ENCODE measurements at regions not wholly inside any gene's neighbourhood (a gene's known extent, or its start where the extent isn't known, plus 50 kb on each side); places are given as distances from the start of the nearest gene placed in this dataset.
"Not testable (repeated sequence)": the region's sequence is repeated elsewhere in the genome, so short reads cannot be mapped to it uniquely, and the experiment has no call there.

DNA sequence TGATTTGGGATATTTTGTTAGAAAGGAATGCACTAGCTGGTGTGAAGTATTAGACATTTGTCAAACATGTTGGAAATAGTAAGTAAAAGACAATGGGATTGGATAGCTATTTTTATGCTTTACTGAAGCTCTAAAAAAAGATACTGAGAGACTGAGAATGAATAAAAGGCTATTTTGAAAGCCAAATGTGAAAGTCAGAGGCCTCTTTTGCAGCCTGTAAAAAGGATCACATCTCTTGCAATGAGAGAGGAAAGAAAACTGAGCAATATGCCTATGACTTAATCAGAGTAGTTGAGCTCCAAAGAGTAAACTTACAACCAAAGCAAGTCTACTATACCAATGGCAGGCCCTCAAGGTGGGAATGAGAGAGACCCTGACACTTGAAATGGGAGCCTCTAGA is 212.6 kb upstream of the LCORL start:
- no peak for DNase-seq (ENCODE audit: low read depth in 2 of 2, low spot score in 1 of 2)

GRCh38 chr4:18231726-18232125 is 210.2 kb upstream of the LCORL start:
- no peak for DNase-seq (ENCODE audit: low read depth in 2 of 2, low spot score in 1 of 2)

DNA sequence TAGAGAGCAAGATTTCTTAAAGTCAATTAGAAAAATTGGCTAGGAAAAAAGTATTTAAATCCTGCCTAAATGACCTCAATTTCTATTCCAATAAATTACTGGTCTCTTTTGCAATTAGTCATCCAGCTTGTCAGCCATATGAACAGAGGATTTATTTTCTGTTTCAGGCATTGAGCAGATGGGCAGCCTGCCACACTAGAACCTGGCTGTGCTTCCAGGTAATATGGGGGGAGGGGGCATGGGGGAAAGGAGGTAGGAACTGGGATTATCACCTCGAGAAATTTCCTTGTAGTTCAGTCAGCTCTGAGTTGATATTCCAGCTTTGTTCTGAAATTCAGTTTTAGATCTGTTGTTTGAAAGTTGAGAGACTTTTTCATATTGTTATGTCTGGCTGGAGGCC is 206.3 kb upstream of the LCORL start:
- DNase-seq (ENCODE audit: low read depth in 2 of 2, low spot score in 1 of 2): no peak

DNA sequence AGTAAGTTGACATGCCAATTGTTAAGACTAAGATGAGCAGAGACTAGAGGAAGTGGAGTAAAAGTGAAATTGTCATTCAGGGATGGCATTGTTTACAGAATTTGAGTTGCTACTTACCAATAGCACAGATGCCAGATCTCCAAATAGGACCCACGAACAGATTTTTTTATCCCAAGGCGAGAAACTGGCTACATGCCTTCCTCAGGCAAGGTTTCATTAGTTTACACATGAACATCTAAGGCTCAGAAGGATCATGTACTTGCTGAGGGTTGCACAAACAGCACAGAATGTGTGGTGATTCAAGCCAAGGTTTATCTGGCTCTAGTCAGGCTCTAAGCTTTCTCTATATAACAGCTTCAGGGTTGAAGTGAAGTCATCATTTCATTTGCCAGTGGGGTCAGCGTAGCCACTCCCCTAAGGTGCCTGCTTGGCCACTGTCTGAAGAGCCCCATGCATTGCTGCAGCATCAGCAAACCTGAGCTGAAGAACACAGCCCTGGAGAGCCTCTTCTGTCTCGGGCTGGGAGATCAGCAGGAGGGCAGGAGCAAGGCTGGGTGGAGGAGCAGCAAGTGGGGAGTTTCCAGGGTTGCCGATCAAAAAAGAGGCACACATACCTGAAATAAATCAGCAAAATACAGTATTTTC is 193.0 kb upstream of the LCORL start:
- no peak for DNase-seq (ENCODE audit: low read depth in 2 of 2, low spot score in 1 of 2)

DNA sequence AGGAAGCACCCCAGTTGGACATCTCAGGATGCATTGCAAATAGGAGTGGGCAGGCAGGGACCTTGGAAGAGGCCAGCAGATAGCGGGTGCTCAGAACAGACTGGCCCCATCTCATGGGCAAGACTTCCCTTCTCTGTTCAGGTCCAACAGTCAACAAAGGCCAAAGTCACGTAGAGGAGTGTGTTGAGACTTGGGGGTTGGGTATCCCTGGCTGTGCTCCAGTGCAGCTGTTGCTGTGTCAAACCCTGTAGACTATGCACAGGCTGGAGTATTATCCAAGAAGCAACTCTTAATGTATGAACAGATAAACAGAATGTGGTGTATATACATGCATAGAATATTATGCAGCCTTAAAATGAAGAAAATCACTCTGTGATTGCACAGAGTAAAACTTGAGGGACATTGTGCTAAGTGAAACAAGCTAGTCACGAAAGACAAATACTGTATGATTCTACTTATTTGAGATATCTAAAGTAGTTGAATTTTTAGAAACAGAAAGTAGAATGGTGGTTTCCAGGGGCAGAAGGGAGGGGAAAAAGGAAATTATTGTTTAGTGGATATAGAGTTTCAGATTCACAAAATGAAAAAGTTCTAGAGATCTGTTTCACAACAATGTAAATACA is 192.1 kb upstream of the LCORL start:
- DNase-seq (ENCODE audit: low read depth in 2 of 2, low spot score in 1 of 2): no peak

GRCh38 chr4:18209448-18209847 is 187.9 kb upstream of the LCORL start:
- DNase-seq (ENCODE audit: low read depth in 2 of 2, low spot score in 1 of 2): no peak

DNA sequence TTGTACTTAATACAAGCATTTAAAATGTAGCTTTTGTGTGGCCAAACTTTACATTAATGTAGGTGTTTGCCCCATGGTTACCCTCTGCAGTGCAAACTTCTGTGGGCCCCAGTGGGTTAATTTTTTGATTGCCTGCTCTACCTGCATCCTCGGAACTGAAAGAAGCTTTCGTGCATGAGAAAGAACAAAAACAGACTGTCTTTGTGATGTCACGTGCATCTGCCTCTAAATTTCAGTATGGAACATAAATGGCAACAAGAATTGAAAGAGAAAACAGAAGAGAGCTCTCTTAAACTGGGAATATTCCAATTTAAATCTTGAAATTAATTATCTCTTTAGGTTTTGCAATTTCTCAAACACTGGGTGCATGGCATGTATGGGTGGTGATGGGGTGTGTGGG is 182.4 kb upstream of the LCORL start:
- no peak for DNase-seq (ENCODE audit: low read depth in 2 of 2, low spot score in 1 of 2)

GRCh38 chr4:18202486-18202885 is 180.9 kb upstream of the LCORL start:
- DNase-seq (ENCODE audit: low read depth in 2 of 2, low spot score in 1 of 2): no peak

- no peak for DNase-seq (ENCODE audit: low read depth in 2 of 2, low spot score in 1 of 2)
Measured at GRCh38 chr4:18201885-18202284, 180.3 kb upstream of the LCORL start.

DNA sequence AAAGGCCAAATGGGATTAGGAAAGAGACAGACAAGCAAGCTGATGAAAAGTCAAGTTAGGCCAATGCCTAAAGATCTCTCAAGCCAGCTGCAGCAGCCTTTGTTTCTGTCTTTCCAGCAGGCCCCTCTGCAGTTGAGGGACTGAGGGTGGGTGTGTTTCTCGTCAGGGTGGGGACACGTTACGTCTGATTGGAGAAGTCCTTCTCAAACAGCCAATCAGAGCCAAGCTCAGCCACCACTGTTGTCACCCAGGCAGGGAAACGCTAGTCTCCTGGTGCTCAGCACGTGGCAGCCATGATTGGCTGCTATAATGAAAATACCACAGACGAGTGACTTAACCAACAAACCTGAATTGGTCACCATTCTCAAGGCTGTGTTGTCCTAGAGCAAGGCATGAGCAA is 177.1 kb upstream of the LCORL start:
- no peak for DNase-seq (ENCODE audit: low read depth in 2 of 2, low spot score in 1 of 2)

GRCh38 chr4:18197467-18197866 is 175.9 kb upstream of the LCORL start:
- no peak for DNase-seq (ENCODE audit: low read depth in 2 of 2, low spot score in 1 of 2)

DNA sequence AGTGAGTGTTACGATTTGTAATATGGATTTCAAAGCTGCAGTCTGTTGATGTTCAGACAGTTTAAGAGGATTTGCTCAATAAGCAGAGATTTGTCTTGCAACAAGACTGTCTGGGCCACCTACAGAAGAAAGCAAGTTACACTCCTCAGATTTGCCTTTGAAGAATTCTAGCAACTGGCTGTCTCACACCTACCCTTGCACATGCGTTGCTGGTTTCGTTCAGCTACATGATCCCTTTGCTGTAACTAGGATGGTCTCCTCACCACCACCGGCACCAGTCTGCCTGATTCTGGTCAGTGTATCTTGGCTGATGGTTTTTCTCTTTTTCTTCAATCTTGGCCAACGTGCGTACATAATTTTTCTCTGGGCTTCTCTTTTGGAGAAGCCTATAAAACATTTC is 172.7 kb upstream of the LCORL start:
- no peak for DNase-seq (ENCODE audit: low read depth in 2 of 2, low spot score in 1 of 2)

DNA sequence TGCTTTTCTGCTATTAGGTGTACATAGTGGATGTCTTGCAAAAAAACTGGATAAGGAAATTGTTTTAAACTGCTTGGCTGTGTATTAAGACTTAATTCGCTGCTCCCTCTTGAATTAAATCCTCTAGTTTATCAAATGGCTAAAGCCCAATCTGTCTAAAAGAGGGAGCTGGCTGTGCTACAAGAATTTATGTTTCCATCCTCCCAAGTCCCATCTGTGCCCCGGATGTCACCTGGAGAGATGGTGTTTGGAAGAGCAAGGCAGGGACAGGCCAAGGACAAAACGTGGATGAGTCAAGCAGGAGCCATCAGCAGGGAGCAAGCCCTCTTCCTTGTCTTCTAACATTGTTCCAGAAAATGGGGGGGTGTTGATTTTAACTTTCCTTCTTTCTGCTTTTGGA is 171.3 kb upstream of the LCORL start:
- no peak for DNase-seq (ENCODE audit: low read depth in 2 of 2, low spot score in 1 of 2)

GRCh38 chr4:18185491-18185890 is 163.9 kb upstream of the LCORL start:
- DNase-seq (ENCODE audit: low read depth in 2 of 2, low spot score in 1 of 2): no peak

DNA sequence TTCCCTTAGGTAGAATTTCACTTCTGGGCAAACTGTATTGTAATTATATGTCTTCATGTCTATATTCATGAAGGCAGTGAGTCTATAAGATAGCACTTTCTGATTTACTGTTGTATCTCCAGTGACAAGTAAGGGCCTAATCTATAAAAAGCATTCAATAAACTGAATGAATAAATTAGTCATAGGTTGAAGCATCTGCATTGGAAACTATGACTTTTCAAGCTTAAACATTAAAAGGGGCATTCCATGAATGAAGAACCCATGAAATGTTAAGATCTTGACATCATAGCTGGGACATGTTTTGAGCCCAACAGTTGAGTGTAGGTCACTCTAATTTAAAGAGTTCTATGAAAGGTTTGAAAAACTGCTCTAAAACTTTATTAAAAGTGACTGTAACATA is 159.3 kb upstream of the LCORL start:
- DNase-seq (ENCODE audit: low read depth in 2 of 2, low spot score in 1 of 2): no peak

GRCh38 chr4:18180122-18180521 is 158.6 kb upstream of the LCORL start:
- DNase-seq (ENCODE audit: low read depth in 2 of 2, low spot score in 1 of 2): no peak

- no peak for DNase-seq (ENCODE audit: low read depth in 2 of 2, low spot score in 1 of 2)
Measured at GRCh38 chr4:18171896-18172295, 150.3 kb upstream of the LCORL start.

DNA sequence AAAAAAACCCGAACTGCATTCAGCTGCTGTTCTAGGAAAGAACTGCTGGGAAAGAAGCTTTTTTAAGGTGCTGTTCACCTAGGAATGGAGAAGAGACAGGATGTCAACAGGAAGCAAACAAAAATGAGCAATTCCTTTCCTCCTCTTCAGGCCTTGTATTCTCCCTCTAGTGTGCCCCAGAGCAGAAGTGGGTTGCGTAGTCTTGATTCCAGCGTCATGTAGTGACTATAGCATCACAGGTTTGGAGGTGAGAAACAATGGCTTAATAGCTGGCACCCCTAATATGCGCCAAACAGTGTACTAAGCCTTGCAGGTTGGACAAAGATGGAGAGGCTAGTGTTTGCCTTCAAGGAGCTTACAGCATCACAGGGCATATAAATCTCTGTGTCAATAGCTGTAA is 146.3 kb upstream of the LCORL start:
- DNase-seq (ENCODE audit: low read depth in 2 of 2, low spot score in 1 of 2): no peak

DNA sequence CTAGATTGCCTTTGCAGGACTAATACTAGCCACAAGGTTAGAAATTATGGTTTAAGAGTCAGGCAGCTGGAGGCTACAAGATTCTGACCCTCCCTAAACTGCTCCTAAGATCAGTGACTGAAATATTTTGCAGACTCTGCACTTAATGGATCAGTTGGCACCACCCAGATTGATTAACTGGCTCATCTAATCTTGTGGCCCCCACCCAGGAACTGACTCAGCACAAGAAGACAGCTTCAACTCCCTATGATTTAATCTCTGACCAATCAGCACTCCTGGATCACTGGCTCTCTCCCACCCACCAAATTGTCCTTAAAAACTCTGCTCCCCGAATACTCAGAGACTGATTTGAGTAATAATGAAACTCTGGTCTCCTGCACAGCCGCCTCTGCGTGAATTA is 145.4 kb upstream of the LCORL start:
- no peak for DNase-seq (ENCODE audit: low read depth in 2 of 2, low spot score in 1 of 2)

- DNase-seq (ENCODE audit: low read depth in 2 of 2, low spot score in 1 of 2): no peak
Measured at GRCh38 chr4:18162453-18162852, 140.9 kb upstream of the LCORL start.

DNA sequence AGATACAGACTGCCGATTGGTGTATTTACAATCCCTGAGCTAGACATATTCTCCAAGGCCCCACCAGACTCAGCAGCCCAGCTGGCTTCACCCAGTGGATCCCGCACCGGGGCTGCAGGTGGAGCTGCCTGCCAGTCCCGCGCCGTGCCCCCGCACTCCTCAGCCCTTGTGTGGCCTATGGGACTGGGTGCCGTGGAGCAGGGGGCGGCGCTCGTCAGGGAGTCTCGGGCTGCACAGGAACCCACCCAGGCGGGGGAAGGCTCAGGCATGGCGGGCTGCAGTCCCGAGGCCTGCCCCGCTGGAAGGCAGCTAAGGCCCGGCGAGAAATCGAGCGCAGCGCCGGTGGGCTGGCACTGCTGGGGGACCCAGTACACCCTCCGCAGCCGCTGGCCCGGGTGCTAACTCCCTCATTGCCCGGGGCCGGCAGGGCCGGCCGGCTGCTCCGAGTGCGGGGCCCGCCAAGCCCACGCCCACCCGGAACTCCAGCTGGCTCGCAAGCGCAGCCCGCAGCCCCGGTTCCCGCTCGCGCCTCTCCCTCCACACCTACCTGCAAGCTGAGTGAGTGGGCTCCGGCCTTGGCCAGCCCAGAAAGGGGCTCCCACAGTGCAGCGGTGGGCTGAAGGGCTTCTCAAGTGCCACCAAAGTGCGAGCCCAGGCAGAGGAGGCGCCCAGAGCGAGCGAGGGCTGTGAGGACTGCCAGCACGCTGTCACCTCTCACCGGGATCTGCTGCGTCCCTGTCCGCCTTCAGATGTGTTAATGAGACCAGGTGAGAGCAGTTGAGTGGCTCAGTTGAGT is 137.8 kb upstream of the LCORL start:
- not testable (repeated sequence) for DNase-seq (ENCODE audit: low read depth in 2 of 2, low spot score in 1 of 2)
